ENCODE measurements at regions not wholly inside any gene's neighbourhood (a gene's known extent, or its start where the extent isn't known, plus 50 kb on each side); places are given as distances from the start of the nearest gene placed in this dataset.
"Not testable (repeated sequence)": the region's sequence is repeated elsewhere in the genome, so short reads cannot be mapped to it uniquely, and the experiment has no call there.

DNA sequence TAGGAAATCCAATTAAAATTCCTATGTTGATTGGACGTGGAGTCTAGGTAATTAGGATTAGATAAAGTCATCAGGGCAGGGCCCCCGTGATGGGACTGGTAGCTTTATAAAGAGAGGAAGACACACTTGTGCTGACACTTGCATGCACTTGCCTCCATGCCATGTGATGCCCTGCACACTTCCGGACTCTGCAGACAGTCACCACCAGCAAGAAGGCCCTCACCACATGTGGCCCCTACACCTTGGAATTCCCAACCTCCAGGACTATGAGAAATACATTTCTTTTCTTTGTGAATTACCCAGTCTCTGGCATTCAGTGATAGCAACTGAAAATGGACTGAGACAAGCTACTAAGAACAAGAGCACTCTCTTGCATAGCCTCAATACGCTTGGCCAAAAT lies 90.6 kb downstream of the CRYGS start:
- no peak for DNase-seq (ENCODE audit: low spot score)

GRCh38 chr3:186452517-186452916 lies 90.5 kb upstream of the DGKG start:
- DNase-seq (ENCODE audit: low spot score), result no peak

- DNase-seq (ENCODE audit: low spot score), result no peak
Observed at GRCh38 chr3:186451371-186451770, 89.3 kb upstream of the DGKG start.

DNA sequence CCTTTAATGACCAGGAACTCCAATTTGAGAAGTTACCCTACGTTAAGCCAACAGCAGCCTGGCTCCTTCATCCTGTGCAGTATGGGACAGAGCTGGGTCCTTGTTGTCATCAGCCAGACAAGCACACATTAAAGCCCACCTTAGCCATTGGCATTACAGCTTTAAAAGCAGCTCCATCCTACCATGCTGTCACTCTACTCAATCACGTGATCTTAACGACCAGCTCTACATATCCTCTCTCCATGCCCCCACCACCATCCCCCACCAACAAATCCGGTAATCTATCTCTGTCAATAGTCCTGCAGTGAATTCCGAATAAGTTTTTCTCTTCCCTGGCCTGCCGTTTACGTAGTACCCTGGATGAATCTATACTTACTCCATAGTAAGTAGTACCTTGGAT lies 82.9 kb upstream of the DGKG start:
- no peak for DNase-seq (ENCODE audit: low spot score)

DNA sequence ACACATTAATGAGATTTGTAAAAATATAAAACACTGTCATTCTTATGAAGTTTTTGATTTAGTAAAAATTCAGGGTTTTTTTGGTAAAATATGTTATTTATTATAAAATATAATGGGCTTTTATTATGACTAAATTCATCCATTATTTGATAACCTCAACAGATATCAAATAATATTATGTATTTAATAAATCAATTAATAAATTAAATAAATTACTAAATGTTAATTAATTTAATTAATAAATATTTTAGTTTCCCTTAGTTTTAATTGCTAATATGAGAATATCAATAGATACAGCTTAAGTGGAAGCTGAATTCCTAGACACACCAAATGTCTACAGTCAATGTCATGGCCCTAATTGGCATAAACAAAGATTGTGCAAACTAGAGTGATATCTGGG lies 82.3 kb upstream of the DGKG start:
- DNase-seq (ENCODE audit: low spot score), result no peak

DNA sequence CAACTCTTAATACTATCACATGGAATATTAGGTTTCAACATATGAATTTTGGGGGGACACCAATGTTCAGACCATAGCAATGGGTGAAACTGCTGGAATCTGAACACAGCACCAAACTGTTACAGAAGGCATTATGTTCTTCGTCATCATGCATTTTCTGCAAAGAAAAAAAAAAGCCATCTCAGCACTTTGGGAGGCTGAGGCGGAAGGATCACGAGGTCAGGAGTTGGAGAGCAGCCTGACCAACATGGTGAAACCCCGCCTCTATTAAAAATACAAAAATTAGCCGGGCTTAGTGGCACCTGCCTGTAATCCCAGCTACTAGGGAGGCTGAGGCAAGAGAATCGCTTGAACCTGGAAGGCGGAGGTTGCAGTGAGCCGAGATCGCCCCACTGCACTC lies 80.9 kb upstream of the DGKG start:
- not testable (repeated sequence) for DNase-seq (ENCODE audit: low spot score)

GRCh38 chr3:186442162-186442561 lies 80.1 kb upstream of the DGKG start:
- DNase-seq (ENCODE audit: low spot score), result no peak

GRCh38 chr3:186440891-186441290 lies 78.9 kb upstream of the DGKG start:
- no peak for DNase-seq (ENCODE audit: low spot score)

DNA sequence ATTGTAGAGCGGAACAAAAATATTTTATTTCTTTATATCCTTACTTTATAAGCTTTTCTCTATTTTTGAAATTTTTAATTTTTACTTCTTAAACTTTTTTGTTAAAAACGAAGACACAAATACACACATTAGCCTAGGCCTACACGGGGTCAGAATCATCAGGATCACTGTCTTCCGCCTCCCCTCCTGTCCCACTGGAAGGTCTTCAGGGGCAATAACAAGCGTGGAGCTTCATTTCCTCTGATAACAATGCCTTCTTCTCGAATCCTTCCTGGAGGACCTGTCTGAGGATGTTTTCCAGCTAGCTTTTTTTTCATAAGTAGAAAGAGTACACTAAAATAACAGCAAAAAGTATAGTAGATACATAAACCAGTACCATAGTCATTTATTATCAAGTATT lies 77.7 kb upstream of the DGKG start:
- no peak for DNase-seq (ENCODE audit: low spot score)

DNA sequence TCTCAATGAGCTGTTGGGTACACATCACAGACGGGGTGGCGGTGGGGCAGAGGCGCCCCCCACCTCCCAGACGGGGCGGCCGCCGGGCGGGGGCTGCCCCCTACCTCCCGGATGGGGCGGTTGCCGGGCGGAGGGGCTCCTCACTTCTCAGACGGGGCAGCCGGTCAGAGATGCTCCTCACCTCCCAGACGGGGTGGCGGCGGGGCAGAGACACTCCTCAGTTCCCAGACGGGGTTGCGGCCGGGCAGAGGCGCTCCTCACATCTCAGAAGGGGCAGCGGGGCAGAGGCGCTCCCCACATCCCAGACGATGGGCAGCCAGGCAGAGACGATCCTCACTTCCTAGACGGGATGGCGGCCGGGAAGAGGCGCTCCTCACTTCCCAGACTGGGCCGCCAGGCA lies 73.3 kb upstream of the DGKG start:
- not testable (repeated sequence) for DNase-seq (ENCODE audit: low spot score)

DNA sequence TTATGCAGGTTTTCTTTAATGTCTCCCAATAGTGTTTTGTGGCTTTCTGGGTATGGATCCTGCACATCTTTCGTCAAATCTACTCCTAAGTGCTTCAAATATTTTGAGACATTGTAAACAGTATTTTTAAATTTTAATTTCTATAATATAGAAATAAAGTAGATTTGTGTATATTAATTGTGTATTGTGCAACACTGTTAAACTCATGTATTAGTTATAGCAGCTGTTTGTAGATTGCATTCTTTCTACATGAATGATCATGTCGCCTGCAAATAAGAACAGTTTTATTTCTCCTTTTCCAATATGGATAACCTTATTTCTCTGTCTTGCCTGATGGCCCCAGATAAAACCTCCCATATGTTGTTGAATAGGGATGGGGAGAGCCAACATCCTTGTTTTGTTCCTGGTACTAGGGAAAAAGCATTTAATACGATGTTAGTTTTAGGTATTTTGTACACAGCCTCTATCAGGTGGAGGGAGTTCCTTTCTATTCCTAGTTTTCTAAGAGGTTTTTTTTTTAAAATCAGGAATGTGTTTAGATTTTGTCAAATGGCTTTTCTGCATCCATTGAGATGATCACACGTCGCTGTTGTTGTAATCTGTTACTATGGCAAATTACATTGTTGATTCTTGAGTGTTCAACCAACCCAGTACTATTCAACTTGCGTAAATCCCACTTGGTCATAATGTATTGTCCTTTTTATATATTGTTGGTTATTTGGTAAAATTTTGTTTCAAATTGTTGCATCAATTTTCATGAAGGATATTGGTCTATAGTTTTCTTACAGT lies 71.1 kb upstream of the DGKG start:
- DNase-seq (ENCODE audit: low spot score), result no peak

- DNase-seq (ENCODE audit: low spot score), result no peak
Observed at GRCh38 chr3:186432189-186432588, 70.2 kb upstream of the DGKG start.

DNA sequence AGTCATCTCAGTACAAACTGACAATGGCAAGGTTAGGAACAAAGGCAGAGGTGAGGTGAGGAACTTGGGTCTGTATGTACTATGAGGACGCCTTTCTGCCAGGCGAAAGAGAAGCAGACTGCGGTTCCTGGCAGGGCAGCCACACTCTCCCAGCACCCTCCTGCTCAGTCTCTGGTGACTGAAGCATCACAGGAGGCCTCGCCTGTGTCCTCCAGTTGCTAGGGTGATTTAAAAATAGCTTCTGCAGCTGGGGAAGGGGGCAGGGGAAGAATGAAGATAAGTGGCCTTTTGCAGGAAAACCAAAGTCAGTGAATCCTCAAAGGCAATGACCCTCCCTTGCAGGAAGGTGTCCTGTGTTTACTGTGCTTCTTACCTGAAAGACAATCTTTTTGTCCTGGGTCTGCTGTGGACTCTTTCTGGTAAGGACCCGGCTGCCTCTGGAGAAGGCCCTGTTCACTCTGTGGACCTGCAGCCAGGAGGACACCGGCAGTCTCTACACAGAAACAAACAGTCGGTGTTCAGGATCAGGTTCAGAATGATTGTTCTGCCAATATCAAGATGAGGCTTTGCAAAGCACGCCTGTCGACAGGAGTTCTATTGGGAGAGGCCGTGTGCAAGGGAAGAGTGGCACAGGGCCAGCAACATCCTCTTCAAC lies 65.7 kb upstream of the DGKG start:
- no peak for DNase-seq (ENCODE audit: low spot score)

DNA sequence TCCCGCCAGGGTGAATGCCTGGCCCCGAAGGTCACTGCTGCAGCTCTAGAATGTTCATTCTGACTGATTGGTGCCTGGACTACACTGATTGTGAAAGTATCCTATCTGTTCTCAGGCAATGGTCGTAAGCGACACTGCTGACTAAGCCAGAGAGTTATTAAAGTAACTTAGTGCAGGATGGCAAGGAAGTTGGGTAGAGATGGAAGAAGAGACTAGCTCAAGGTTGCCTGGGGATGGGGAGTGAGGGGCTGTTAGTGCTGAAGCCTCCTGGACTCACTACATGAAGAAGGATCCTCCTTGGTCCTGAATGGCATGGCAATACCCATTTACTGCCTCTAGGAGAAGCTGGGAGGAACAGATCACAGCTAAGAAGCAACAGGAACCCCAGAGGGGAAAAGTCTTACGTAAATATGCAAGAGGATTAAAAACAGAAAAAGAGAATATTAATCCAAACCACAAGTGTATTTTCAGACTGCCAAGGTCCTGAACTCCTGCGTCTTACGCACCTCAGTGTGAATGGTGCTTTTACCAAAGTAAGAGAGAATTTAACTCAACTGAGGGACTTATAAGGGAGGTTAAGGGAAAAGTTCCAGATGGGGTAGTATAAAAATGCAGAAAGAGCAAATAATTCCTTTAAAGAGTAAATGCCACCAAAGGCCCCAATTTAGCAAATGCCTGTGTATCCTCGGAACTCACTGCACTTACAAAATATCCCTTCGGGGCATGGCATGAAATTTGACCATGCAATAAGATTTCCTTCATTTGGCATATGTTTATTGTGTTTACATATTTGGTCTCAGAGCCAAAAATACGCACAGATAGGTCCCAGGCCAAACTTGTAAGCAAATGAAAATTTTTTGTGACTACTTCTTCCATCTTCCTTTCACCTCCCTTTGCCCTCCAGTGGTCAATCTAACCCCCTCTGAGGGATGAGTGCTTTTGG lies 64.0 kb upstream of the DGKG start:
- DNase-seq (ENCODE audit: low spot score), result no peak

GRCh38 chr3:186421946-186422345 lies 59.9 kb upstream of the DGKG start:
- no peak for DNase-seq (ENCODE audit: low spot score)

DNA sequence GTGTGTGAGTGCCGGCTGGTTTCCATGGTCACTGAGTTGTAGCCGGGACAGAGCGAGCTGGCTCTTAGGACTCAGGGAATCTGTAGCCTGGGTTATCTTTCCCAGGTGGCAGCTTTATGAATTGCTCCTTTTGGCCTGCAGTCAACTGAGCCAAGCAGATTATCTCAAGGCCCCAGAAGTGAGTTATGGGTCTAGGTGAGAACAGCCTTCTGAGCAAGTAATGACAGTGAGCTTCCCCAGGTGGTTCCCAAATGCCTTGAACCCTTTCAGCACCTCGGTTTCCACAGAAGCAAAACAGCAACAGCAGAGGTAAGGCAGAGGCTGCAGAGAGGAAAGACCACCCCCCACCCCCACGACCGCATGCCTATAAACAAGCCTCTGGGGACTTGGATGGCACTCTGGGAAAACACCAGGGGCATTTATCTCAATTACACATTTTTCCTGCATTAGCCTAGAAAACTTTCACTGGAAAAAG lies 56.7 kb upstream of the DGKG start:
- DNase-seq (ENCODE audit: low spot score), result no peak

GRCh38 chr3:186417791-186418190 lies 55.8 kb upstream of the DGKG start:
- peak; percentile 39 for DNase-seq (ENCODE audit: low spot score)

GRCh38 chr3:186414735-186415419 lies 52.8 kb upstream of the DGKG start:
- no peak for DNase-seq (ENCODE audit: low spot score)

DNA sequence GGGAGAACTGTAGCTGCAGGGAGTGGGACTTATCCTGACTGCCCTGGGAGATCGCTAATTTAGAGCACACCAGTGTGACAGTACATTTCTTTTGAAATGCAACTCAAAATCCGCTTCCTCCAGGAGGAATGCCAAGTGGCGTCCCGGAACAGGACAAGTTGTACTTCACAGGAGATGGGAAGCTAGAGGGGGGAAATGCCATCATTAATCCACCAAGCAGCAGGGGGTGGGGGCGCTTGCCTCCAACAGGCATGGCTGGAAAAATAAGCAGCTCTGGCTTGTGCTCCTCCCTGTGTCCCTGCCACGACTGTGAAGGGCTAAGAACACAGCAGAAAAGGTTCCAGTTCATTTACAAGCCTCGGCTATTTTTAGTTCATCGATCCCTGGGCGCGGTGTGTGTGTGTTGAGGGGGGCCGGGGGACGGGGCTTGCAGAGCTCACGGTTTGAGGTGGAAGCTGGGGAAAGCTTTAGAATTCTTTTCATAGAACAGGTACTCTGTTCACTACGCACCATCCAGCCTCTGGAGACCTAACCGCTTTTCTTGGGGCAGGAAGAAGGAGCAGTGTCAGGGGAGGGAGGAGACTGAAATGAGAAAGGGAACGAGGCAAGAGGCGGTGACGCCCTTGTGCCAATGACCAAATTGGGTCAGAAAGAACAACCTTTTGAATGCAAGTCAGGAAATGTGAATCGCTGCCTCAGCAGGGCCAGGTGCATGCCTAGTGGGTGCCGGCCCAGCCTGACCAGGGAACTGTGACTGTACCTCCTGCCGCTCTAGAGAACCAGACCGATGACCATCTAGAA lies 51.8 kb upstream of the DGKG start:
- DNase-seq (ENCODE audit: low spot score), result peak; percentile 50

DNA sequence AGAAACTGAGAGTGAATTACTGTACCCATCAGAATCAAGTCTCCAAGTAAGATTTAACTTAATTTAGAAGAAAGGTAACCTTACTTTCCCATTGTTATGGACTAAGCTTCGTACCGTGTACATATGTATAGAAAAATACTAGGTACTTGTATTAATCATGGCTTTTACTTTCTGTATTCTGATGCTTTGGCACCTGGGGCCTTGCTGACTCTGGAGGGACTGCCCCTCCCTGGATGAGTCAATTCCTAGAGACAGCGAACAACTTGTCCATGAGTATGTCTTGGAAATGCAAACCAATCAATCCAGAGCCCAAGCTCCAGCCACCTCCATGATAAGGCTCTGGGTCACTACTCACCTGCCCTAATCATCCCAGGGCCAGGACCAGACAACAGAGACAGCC lies 50.0 kb upstream of the DGKG start:
- no peak for DNase-seq (ENCODE audit: low spot score)
